ENCODE measurements at regions not wholly inside any gene's neighbourhood (a gene's known extent, or its start where the extent isn't known, plus 50 kb on each side); places are given as distances from the start of the nearest gene placed in this dataset.

- H3K9me3 ChIP-seq = no peaks in the 10 kb centered on the region
- H3K4me1 ChIP-seq = no peaks in the 10 kb centered on the region
- H3K4me3 ChIP-seq = no peak overlapping the region
- intact Hi-C loops (cut with DNase I; ENCODE audit: low total_unique reads) = no loop called here
- no peaks in the 10 kb centered on the region for H3K27me3 ChIP-seq
- no peaks in the 10 kb centered on the region for H3K36me3 ChIP-seq
- DNase-seq = no peak
- 58 to 75% (median 65%) methylated on average over 5 of the region's 5 CpGs for WGBS, 5 donors
- TF ChIP-seq EP300 (IDR thresholded peaks at IDR 0.05) = no peak
- TF ChIP-seq POLR2A (IDR thresholded peaks at IDR 0.05) = no peak
- no peak for TF ChIP-seq POLR2AphosphoS5 (IDR thresholded peaks at IDR 0.05)
- no peak for TF ChIP-seq CTCF (IDR thresholded peaks at IDR 0.05)
- no peak overlapping the region for H3K27ac ChIP-seq
These were observed 235.2 kb downstream of the PLK2 start for GRCh38 chr5:58224661-58225060.

- no peaks in the 10 kb centered on the region for H3K9me3 ChIP-seq
- H3K4me3 ChIP-seq = no peak overlapping the region
- H3K27ac ChIP-seq = no peak overlapping the region
- peak in 1 of 2 donors; percentile 21 for DNase-seq
- WGBS, 5 donors = 83 to 90% (median 88%) methylated on average over 4 of the region's 4 CpGs
- no peaks in the 10 kb centered on the region for H3K27me3 ChIP-seq
- no peaks in the 10 kb centered on the region for H3K36me3 ChIP-seq
- TF ChIP-seq POLR2A (IDR thresholded peaks at IDR 0.05) = no peak
- TF ChIP-seq CTCF (IDR thresholded peaks at IDR 0.05) = no peak
- TF ChIP-seq EP300 (IDR thresholded peaks at IDR 0.05) = no peak
- no peak for TF ChIP-seq POLR2AphosphoS5 (IDR thresholded peaks at IDR 0.05)
- intact Hi-C loops (cut with DNase I; ENCODE audit: low total_unique reads) = no loop called here
- H3K4me1 ChIP-seq = no peaks in the 10 kb centered on the region
These were observed 235.7 kb downstream of the PLK2 start for GRCh38 chr5:58224221-58224620.

- no peak for TF ChIP-seq EP300 (IDR thresholded peaks at IDR 0.05)
- TF ChIP-seq POLR2A (IDR thresholded peaks at IDR 0.05) = no peak
- no peak for TF ChIP-seq POLR2AphosphoS5 (IDR thresholded peaks at IDR 0.05)
- no peak for TF ChIP-seq CTCF (IDR thresholded peaks at IDR 0.05)
- no peak for DNase-seq
These were observed 244.5 kb downstream of the PLK2 start for GRCh38 chr5:58215364-58215763.

GRCh38 chr5:58211441-58211840, 248.4 kb downstream of the PLK2 start:
- Histone ChIP-seq H3K4me3 (no peak overlapping the region), H3K4me1 (peaks cover 0 to 4% (median 0%) of the 10 kb centered on the region in 4 donors), H3K27ac (no peak overlapping the region), H3K9me3 (no peaks in the 10 kb centered on the region), H3K36me3 (no peaks in the 10 kb centered on the region), H3K27me3 (no peaks in the 10 kb centered on the region)
- intact Hi-C loops (cut with DNase I; ENCODE audit: low total_unique reads) = no loop called here
- DNase-seq = no peak
- TF ChIP-seq POLR2AphosphoS5 (IDR thresholded peaks at IDR 0.05) = no peak
- TF ChIP-seq CTCF (IDR thresholded peaks at IDR 0.05) = no peak
- TF ChIP-seq EP300 (IDR thresholded peaks at IDR 0.05) = no peak
- TF ChIP-seq POLR2A (IDR thresholded peaks at IDR 0.05) = no peak
- 74 to 96% (median 90%) methylated on average over 1 of the region's 1 CpG for WGBS, 5 donors

More at GRCh38 chr5:58215364-58215763, 244.5 kb downstream of the PLK2 start:
- intact Hi-C loops (cut with DNase I; ENCODE audit: low total_unique reads) = no loop called here
- H3K27me3 ChIP-seq = no peaks in the 10 kb centered on the region
- no peaks in the 10 kb centered on the region for H3K4me1 ChIP-seq
- H3K9me3 ChIP-seq = no peaks in the 10 kb centered on the region
- no peaks in the 10 kb centered on the region for H3K36me3 ChIP-seq
- no peak overlapping the region for H3K4me3 ChIP-seq
- H3K27ac ChIP-seq = no peak overlapping the region

Data from stomach (tissue), 8 donors.